Osteoblast (primary cell): ENCODE measurements at regions not wholly inside any gene's neighbourhood (a gene's known extent, or its start where the extent isn't known, plus 50 kb on each side); places are given as distances from the start of the nearest gene placed in this dataset.
A peak's percentile ranks its signal among the peaks of the same experiment; 100 is the strongest.

Experiments used
- DNase-seq: peaks from one replicate; pipeline ENCODE4 v3.0.0; 2011; ENCODE audit warnings: low spot score, mixed read lengths; ENCODE audit not compliant: insufficient read length; ENCODE audit errors: missing footprints
- H2AFZ ChIP-seq: 2 replicates; pipeline ENCODE4 v1.6.0; 2011; ENCODE audit warnings: mild to moderate bottlenecking, low read length
- H3K27ac ChIP-seq: 2 replicates; pipeline ENCODE4 v1.5.1; 2011; ENCODE audit warnings: mild to moderate bottlenecking, low read depth, low read length, moderate library complexity
- H3K27me3 ChIP-seq: 2 replicates; pipeline ENCODE4 v1.6.0; 2012; ENCODE audit warnings: mild to moderate bottlenecking, control low read depth, inconsistent platforms, low read length, moderate library complexity; ENCODE audit not compliant: insufficient read depth
- H3K36me3 ChIP-seq: 2 replicates; pipeline ENCODE4 v1.5.1; 2011; ENCODE audit warnings: mild to moderate bottlenecking, low read length, control low read depth, moderate library complexity; ENCODE audit not compliant: insufficient read depth
- H3K4me1 ChIP-seq: 2 replicates; pipeline ENCODE4 v1.5.1; 2011; ENCODE audit warnings: mild to moderate bottlenecking, low read length, control low read depth, moderate library complexity; ENCODE audit not compliant: insufficient read depth
- H3K4me2 ChIP-seq: 2 replicates; pipeline ENCODE4 v1.6.0; 2011; ENCODE audit warnings: mild to moderate bottlenecking, low read length; ENCODE audit not compliant: insufficient read depth
- H3K4me3 ChIP-seq: fragments of 200-600 bp; sonication (generic); 3 replicates; pipeline ENCODE4 v1.5.1; 2012; ENCODE audit warnings: mild to moderate bottlenecking, low read length, inconsistent platforms; ENCODE audit not compliant: insufficient read depth
- H3K79me2 ChIP-seq: 2 replicates; pipeline ENCODE4 v1.6.0; 2012; ENCODE audit warnings: mild to moderate bottlenecking, low read length, control low read depth, inconsistent platforms; ENCODE audit not compliant: insufficient read depth
- H3K9me3 ChIP-seq: 2 replicates; pipeline ENCODE4 v1.5.1; 2011; ENCODE audit warnings: low read depth, low read length, control low read depth
- H4K20me1 ChIP-seq: 2 replicates; pipeline ENCODE4 v1.6.0; 2012; ENCODE audit warnings: mild to moderate bottlenecking, low read length, control low read depth; ENCODE audit not compliant: insufficient read depth
- TF ChIP-seq, protein P1 (sequence below): IDR thresholded peaks from 2 replicates; pipeline ENCODE4 v1.5.1; 2011; ENCODE audit warnings: mild to moderate bottlenecking, low read depth, low read length, moderate library complexity; ENCODE audit errors: extremely low read depth

DNA sequence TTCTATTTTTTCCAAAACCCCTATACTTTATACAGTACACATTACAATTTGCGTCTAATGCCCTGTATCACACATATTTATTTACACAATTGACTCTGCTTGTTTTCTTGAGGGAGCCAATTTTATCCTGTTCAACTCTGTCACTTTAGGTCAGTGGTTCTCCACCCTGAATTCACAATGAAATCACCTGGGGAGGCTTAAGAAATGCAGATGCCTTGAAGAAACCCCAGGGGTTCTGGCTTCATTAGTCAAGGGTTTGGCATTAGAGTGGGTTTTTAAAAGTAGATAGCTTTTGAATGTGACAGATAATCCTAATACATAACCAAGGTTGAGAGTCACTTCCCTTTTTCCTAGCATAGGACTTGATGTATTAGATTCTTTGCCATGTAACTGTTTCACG, 398.6 kb upstream of the ERCC4 start:
- Histone ChIP-seq H3K9me3 (no peaks in the 10 kb centered on the region), H4K20me1 (no peaks in the 10 kb centered on the region), H3K4me1 (no peaks in the 10 kb centered on the region), H3K79me2 (no peaks in the 10 kb centered on the region), H3K4me3 (no peak overlapping the region), H3K36me3 (no peaks in the 10 kb centered on the region), H2AFZ (no peak overlapping the region), H3K27me3 (no peaks in the 10 kb centered on the region), H3K4me2 (no peak overlapping the region), H3K27ac (no peak overlapping the region)
- peak; percentile 65 for DNase-seq
- TF ChIP-seq, protein P1, sequence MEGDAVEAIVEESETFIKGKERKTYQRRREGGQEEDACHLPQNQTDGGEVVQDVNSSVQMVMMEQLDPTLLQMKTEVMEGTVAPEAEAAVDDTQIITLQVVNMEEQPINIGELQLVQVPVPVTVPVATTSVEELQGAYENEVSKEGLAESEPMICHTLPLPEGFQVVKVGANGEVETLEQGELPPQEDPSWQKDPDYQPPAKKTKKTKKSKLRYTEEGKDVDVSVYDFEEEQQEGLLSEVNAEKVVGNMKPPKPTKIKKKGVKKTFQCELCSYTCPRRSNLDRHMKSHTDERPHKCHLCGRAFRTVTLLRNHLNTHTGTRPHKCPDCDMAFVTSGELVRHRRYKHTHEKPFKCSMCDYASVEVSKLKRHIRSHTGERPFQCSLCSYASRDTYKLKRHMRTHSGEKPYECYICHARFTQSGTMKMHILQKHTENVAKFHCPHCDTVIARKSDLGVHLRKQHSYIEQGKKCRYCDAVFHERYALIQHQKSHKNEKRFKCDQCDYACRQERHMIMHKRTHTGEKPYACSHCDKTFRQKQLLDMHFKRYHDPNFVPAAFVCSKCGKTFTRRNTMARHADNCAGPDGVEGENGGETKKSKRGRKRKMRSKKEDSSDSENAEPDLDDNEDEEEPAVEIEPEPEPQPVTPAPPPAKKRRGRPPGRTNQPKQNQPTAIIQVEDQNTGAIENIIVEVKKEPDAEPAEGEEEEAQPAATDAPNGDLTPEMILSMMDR = no peak

- Histone ChIP-seq H3K4me1 (no peaks in the 10 kb centered on the region), H3K36me3 (no peaks in the 10 kb centered on the region), H4K20me1 (no peaks in the 10 kb centered on the region), H3K79me2 (no peaks in the 10 kb centered on the region), H3K4me2 (no peak overlapping the region), H2AFZ (no peak overlapping the region), H3K4me3 (no peak overlapping the region), H3K27ac (no peak overlapping the region), H3K27me3 (no peaks in the 10 kb centered on the region), H3K9me3 (no peaks in the 10 kb centered on the region)
- DNase-seq = no peak
- TF ChIP-seq, protein P1 = no peak
These were observed 392.6 kb upstream of the ERCC4 start for GRCh38 chr16:13527332-13527731.

DNA sequence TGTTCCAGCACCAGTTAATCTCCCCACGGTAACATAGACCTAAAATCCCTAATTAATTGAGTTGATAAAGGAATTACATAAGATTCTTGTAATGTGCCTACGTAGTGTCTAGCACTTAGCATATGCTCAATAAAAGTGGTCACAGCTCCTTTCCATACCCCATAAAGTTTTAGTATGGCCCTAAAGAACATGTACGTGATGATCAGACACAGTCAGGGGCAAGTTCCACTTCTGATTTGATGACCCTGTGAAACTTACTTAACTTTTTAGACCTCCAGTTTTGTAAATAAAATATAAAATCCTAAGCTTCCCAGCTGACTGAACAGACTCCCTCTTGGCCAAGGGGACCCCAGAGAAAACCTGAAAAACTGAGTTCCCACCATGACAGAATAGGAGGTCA, 391.3 kb upstream of the ERCC4 start:
- TF ChIP-seq, protein P1 = no peak
- no peaks in the 10 kb centered on the region for H4K20me1 ChIP-seq
- H3K4me2 ChIP-seq = no peak overlapping the region
- H3K27me3 ChIP-seq = no peaks in the 10 kb centered on the region
- H3K9me3 ChIP-seq = no peaks in the 10 kb centered on the region
- H3K4me1 ChIP-seq = no peaks in the 10 kb centered on the region
- DNase-seq = no peak
- H2AFZ ChIP-seq = no peak overlapping the region
- H3K79me2 ChIP-seq = no peaks in the 10 kb centered on the region
- no peak overlapping the region for H3K27ac ChIP-seq
- no peaks in the 10 kb centered on the region for H3K36me3 ChIP-seq
- no peak overlapping the region for H3K4me3 ChIP-seq

- Histone ChIP-seq H3K4me2 (no peak overlapping the region), H2AFZ (no peak overlapping the region), H3K27me3 (no peaks in the 10 kb centered on the region), H4K20me1 (no peaks in the 10 kb centered on the region), H3K4me1 (no peaks in the 10 kb centered on the region), H3K4me3 (no peak overlapping the region), H3K36me3 (no peaks in the 10 kb centered on the region), H3K27ac (no peak overlapping the region), H3K79me2 (no peaks in the 10 kb centered on the region), H3K9me3 (no peaks in the 10 kb centered on the region)
- DNase-seq = no peak
- TF ChIP-seq, protein P1 = no peak
These were observed 390.6 kb upstream of the ERCC4 start for GRCh38 chr16:13529193-13529982.
